Fibroblast of pulmonary artery (primary cell): ENCODE measurements at regions not wholly inside any gene's neighbourhood (a gene's known extent, or its start where the extent isn't known, plus 50 kb on each side); places are given as distances from the start of the nearest gene placed in this dataset.
"Not testable (repeated sequence)": the region's sequence is repeated elsewhere in the genome, so short reads cannot be mapped to it uniquely, and the experiment has no call there.

Experiments
- DNase-seq: peaks from one replicate; pipeline ENCODE4 v3.0.0-alpha.2; 2010; ENCODE audit warnings: low read depth
- H3K4me3 ChIP-seq: replicated peaks from 2 replicates; pipeline ENCODE4 v1.5.1; 2011; ENCODE audit warnings: low read depth, mild to moderate bottlenecking, control low read depth, low read length, moderate library complexity
- CTCF ChIP-seq: IDR thresholded peaks from 2 replicates; pipeline ENCODE4 v1.5.1; 2011; ENCODE audit warnings: mild to moderate bottlenecking, control low read depth, low read length, inconsistent platforms; ENCODE audit errors: missing control alignments

GRCh38 chr10:93127642-93128215, 54.0 kb downstream of the CYP26A1 start:
- not testable (repeated sequence) for DNase-seq, H3K4me3 ChIP-seq

GRCh38 chr10:93131986-93132385, 58.3 kb downstream of the CYP26A1 start:
- TF ChIP-seq CTCF: no peak
- no peak for DNase-seq
- no peak overlapping the region for H3K4me3 ChIP-seq

- TF ChIP-seq CTCF: no peak
- DNase-seq: no peak
- no peak overlapping the region for H3K4me3 ChIP-seq
Observed at GRCh38 chr10:93138113-93138870, 64.6 kb downstream of the CYP26A1 start.

GRCh38 chr10:93139059-93139655, 65.5 kb downstream of the CYP26A1 start:
- no peak for TF ChIP-seq CTCF
- no peak overlapping the region for H3K4me3 ChIP-seq
- DNase-seq: no peak

GRCh38 chr10:93142534-93142933, 68.8 kb downstream of the CYP26A1 start:
- no peak overlapping the region for H3K4me3 ChIP-seq
- TF ChIP-seq CTCF: no peak
- no peak for DNase-seq

- no peak for TF ChIP-seq CTCF
- no peak for DNase-seq
- no peak overlapping the region for H3K4me3 ChIP-seq
Observed at GRCh38 chr10:93143281-93143680, 69.6 kb downstream of the CYP26A1 start.

GRCh38 chr10:93146336-93146735, 72.6 kb downstream of the CYP26A1 start:
- DNase-seq: no peak
- no peak overlapping the region for H3K4me3 ChIP-seq
- no peak for TF ChIP-seq CTCF
